IPS-NIHi7 (cell line): ENCODE measurements at regions not wholly inside any gene's neighbourhood (a gene's known extent, or its start where the extent isn't known, plus 50 kb on each side); places are given as distances from the start of the nearest gene placed in this dataset.
A peak's percentile ranks its signal among the peaks of the same experiment; 100 is the strongest.

Source experiments
- DNase-seq: peaks from one replicate; pipeline ENCODE4 v3.0.0; 2012; ENCODE audit warnings: mixed read lengths; ENCODE audit errors: extremely low spot score

- no peak for DNase-seq
Measured at GRCh38 chr17:73924114-73924908, 279.2 kb upstream of the RPL38 start.

GRCh38 chr17:73924909-73925186 lies 278.6 kb upstream of the RPL38 start:
- DNase-seq = no peak

- no peak for DNase-seq
Measured at GRCh38 chr17:73929860-73930430, 273.5 kb upstream of the RPL38 start.

- DNase-seq = no peak
Measured at GRCh38 chr17:73932216-73932749, 271.2 kb upstream of the RPL38 start.

- DNase-seq = no peak
Measured at GRCh38 chr17:73933164-73933766, 270.2 kb upstream of the RPL38 start.

GRCh38 chr17:73933871-73934270 lies 269.6 kb upstream of the RPL38 start:
- DNase-seq = no peak

GRCh38 chr17:73934696-73935095 lies 268.8 kb upstream of the RPL38 start:
- DNase-seq = no peak

- no peak for DNase-seq
Measured at GRCh38 chr17:73936908-73937627, 266.4 kb upstream of the RPL38 start.

- no peak for DNase-seq
Measured at GRCh38 chr17:73938706-73939105, 264.8 kb upstream of the RPL38 start.

- DNase-seq = no peak
Measured at GRCh38 chr17:73939806-73940205, 263.7 kb upstream of the RPL38 start.

GRCh38 chr17:73940511-73940910 lies 263.0 kb upstream of the RPL38 start:
- DNase-seq = no peak

- DNase-seq = no peak
Measured at GRCh38 chr17:73941919-73942530, 261.5 kb upstream of the RPL38 start.

- no peak for DNase-seq
Measured at GRCh38 chr17:73942703-73943415, 260.6 kb upstream of the RPL38 start.

- no peak for DNase-seq
Measured at GRCh38 chr17:73943416-73944110, 259.9 kb upstream of the RPL38 start.

GRCh38 chr17:73944366-73944765 lies 259.1 kb upstream of the RPL38 start:
- DNase-seq = no peak

- no peak for DNase-seq
Measured at GRCh38 chr17:73947281-73947965, 256.1 kb upstream of the RPL38 start.

- no peak for DNase-seq
Measured at GRCh38 chr17:73947966-73948355, 255.5 kb upstream of the RPL38 start.

GRCh38 chr17:73949903-73950592 lies 253.4 kb upstream of the RPL38 start:
- DNase-seq = no peak

GRCh38 chr17:73950593-73950914 lies 252.9 kb upstream of the RPL38 start:
- no peak for DNase-seq

GRCh38 chr17:73952082-73952479 lies 251.4 kb upstream of the RPL38 start:
- peak; percentile 56 for DNase-seq
